Neural crest cell (in vitro differentiated cells): ENCODE measurements at regions not wholly inside any gene's neighbourhood (a gene's known extent, or its start where the extent isn't known, plus 50 kb on each side); places are given as distances from the start of the nearest gene placed in this dataset.

Experiments used
- DNase-seq: peaks from one replicate; pipeline ENCODE4 v3.0.0; 2021; ENCODE audit warnings: low read depth, mixed read lengths, low spot score
- H3K27ac Mint-ChIP-seq: one replicate; pipeline ENCODE4 v1.8.0; 2021; ENCODE audit warnings: mild to moderate bottlenecking, mixed read lengths; ENCODE audit not compliant: unreplicated experiment
- H3K27me3 Mint-ChIP-seq: 2 replicates; pipeline ENCODE4 v1.8.0; 2021; ENCODE audit warnings: low read depth, mild to moderate bottlenecking, mixed read lengths
- H3K36me3 Mint-ChIP-seq: 2 replicates; pipeline ENCODE4 v1.8.0; 2021; ENCODE audit warnings: low read depth, mild to moderate bottlenecking, mixed read lengths
- H3K4me1 Mint-ChIP-seq: 2 replicates; pipeline ENCODE4 v1.8.0; 2021; ENCODE audit warnings: mixed read lengths
- H3K4me3 Mint-ChIP-seq: one replicate; pipeline ENCODE4 v1.8.0; 2021; ENCODE audit warnings: mild to moderate bottlenecking, mixed read lengths
- H3K9me3 Mint-ChIP-seq: 2 replicates; pipeline ENCODE4 v1.8.0; 2021; ENCODE audit warnings: mixed read lengths
- TF ChIP-seq, protein P1 (sequence below): fragments of 200-600 bp; sonication (generic); conservative IDR thresholded peaks from 2 replicates; pipeline ENCODE4 v1.5.0; 2021; ENCODE audit warnings: antibody characterized with exemption, mild to moderate bottlenecking

DNA sequence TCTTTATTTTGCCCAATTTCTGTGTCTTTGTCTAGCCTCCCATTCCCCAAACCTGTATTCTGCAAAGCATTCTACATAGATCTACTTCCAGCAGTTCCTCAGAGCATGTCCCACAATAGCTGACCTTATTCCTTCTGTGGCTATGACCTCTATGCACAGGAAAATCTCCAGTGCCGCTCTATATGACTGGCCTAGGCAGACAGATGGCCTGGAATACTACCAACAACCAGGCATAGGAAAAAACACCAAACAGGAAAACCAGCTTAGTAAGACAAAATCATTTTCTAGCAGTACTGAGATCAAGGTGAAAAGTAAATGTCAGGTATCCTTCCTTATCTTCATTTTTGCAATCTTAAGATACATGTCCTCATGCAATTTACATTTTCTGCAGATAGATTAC, 1115.0 kb downstream of the IGSF11 start:
- no peak for DNase-seq
- H3K4me3 Mint-ChIP-seq: no peak overlapping the region
- TF ChIP-seq, protein P1, sequence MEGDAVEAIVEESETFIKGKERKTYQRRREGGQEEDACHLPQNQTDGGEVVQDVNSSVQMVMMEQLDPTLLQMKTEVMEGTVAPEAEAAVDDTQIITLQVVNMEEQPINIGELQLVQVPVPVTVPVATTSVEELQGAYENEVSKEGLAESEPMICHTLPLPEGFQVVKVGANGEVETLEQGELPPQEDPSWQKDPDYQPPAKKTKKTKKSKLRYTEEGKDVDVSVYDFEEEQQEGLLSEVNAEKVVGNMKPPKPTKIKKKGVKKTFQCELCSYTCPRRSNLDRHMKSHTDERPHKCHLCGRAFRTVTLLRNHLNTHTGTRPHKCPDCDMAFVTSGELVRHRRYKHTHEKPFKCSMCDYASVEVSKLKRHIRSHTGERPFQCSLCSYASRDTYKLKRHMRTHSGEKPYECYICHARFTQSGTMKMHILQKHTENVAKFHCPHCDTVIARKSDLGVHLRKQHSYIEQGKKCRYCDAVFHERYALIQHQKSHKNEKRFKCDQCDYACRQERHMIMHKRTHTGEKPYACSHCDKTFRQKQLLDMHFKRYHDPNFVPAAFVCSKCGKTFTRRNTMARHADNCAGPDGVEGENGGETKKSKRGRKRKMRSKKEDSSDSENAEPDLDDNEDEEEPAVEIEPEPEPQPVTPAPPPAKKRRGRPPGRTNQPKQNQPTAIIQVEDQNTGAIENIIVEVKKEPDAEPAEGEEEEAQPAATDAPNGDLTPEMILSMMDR: no peak
- no peaks in the 10 kb centered on the region for H3K27me3 Mint-ChIP-seq
- no peak overlapping the region for H3K27ac Mint-ChIP-seq
- no peaks in the 10 kb centered on the region for H3K9me3 Mint-ChIP-seq
- no peaks in the 10 kb centered on the region for H3K36me3 Mint-ChIP-seq
- peaks cover 30% of the 10 kb centered on the region for H3K4me1 Mint-ChIP-seq

DNA sequence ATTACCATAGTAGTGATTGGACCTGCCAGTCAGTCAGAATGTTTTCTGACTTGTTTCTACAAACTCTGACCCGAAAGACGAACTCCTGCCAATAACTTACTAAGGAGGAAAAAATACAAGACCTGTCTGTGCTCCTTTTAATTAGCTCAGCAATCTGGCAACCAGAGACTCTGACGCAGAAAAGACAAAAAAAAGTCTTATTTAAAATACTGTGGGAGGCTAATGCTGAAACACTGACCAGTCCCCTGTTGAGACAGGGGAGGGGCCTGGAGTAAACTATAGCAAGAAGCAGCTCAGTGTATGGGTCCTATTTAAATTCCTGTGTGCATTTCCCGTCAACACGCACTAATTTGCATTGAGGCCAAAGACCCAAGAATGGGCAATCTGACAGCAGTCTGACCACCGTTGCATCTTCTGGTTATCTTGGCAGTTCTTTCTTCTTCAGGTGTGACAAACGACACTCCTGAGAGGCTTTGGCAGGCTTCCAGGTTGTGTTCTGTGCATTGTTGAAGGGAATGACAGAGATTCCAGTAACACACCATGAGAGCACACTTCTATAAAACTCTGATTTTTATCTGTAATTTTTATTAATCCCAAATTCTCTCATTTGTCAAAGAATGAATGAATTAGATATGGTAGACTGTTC, 1114.3 kb downstream of the IGSF11 start:
- no peak overlapping the region for H3K27ac Mint-ChIP-seq
- no peak overlapping the region for H3K4me3 Mint-ChIP-seq
- H3K4me1 Mint-ChIP-seq: peaks cover 30% of the 10 kb centered on the region
- TF ChIP-seq, protein P1: no peak
- no peak for DNase-seq
- H3K27me3 Mint-ChIP-seq: no peaks in the 10 kb centered on the region
- no peaks in the 10 kb centered on the region for H3K36me3 Mint-ChIP-seq
- no peaks in the 10 kb centered on the region for H3K9me3 Mint-ChIP-seq

DNA sequence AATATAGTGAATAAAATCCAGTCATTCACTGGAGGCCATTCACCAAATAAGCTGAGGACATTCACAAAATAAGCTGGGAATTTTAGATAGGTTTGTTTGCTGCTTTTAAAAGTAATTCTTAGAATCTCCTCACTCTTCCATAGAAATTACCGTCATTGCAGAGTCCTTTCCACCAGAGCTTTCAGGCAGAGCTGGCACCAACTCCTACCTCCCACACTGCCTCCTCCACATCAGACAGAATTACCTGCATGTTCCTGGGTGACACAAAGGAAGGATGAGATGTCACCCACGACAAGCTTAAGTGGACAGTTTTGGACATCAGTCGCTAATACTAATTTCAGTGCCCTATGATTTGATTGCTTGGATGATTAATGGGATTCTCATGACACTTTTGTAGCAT, 1113.2 kb downstream of the IGSF11 start:
- Mint-ChIP-seq H3K4me1 (peaks cover 30% of the 10 kb centered on the region), H3K36me3 (no peaks in the 10 kb centered on the region), H3K27ac (no peak overlapping the region), H3K27me3 (no peaks in the 10 kb centered on the region), H3K9me3 (no peaks in the 10 kb centered on the region), H3K4me3 (no peak overlapping the region)
- TF ChIP-seq, protein P1: no peak
- DNase-seq: no peak

DNA sequence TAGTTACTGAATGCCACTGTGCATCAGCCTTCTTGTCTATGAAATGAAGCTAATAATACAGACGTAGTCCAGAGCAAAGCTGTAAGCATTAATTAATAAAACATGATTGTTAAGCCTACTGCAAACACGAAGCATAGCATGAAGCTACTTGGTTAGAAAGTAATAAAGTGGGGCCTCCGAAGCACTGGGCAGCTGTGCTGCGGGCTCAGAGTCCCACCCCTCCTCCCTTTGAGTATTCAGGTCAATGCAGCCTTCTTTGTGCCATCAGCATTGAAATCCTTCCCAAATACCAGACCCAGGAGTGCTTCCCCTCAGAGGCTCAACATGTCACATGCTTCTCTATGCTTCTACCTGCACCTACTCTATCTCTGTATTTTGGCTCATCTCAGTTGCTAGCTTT, 1112.6 kb downstream of the IGSF11 start:
- H3K27ac Mint-ChIP-seq: no peak overlapping the region
- H3K4me1 Mint-ChIP-seq: peaks cover 30% of the 10 kb centered on the region
- no peaks in the 10 kb centered on the region for H3K27me3 Mint-ChIP-seq
- TF ChIP-seq, protein P1: no peak
- no peaks in the 10 kb centered on the region for H3K9me3 Mint-ChIP-seq
- no peaks in the 10 kb centered on the region for H3K36me3 Mint-ChIP-seq
- H3K4me3 Mint-ChIP-seq: no peak overlapping the region
- DNase-seq: no peak

DNA sequence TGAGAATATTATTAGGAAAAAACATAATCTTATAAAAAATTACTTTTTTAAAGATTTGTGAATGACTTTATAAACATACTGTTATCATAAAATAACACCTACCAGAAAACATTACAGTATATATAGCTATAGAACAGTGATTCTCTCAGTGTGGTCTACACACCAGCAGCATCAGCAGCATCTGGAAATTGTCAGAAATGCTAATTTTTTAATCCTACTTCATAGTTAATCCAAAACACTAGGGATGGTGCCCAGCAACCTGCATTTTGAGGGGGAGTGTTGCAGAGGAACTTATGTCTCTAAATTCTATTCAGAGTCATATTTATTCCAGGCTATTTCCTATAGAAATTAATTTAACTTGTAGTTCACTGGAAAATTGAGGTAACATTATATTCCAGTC, 1107.8 kb downstream of the IGSF11 start:
- no peak overlapping the region for H3K27ac Mint-ChIP-seq
- H3K9me3 Mint-ChIP-seq: no peaks in the 10 kb centered on the region
- DNase-seq: no peak
- TF ChIP-seq, protein P1: no peak
- H3K4me3 Mint-ChIP-seq: no peak overlapping the region
- no peaks in the 10 kb centered on the region for H3K36me3 Mint-ChIP-seq
- H3K4me1 Mint-ChIP-seq: peaks cover 8% of the 10 kb centered on the region
- H3K27me3 Mint-ChIP-seq: no peaks in the 10 kb centered on the region
